ENCODE measurements at regions not wholly inside any gene's neighbourhood (a gene's known extent, or its start where the extent isn't known, plus 50 kb on each side); places are given as distances from the start of the nearest gene placed in this dataset.

DNA sequence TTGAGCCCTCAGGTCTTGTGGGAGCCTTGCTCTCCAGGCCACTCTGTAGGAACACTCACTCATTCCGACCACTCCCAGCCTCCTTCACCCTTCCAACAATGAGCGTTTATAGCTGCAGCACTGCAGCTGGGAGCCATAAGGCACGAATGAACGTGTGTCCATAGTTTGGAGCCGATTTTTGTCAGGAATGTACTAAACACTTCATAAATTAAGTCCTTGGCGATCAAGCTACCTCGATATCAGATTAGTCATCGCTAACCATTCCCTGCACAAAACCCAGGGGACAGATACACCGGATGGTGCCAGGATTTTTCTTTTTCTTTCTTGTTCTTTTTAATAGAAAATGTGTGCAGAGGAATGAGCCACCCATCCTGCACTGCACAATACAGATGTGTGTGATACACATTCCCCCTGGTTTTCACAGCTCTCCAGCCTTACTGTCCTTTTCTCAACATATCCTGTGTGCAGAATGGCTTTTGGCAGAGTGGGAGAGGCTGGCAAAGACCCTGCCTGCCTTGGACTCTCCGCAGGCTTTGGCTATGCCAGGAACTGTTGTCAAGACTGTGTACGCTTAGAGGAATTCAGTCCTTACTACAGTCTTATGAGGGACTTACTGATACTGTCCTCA, 68.4 kb upstream of the ELAC2 start:
- Histone ChIP-seq H2AK5ac (ENCODE audit: insufficient read length, low read length) (no peak overlapping the region), H2BK120ac (ENCODE audit: low read depth, low read length, poor library complexity, severe bottlenecking) (no peak overlapping the region), H4K20me1 (ENCODE audit: control insufficient read depth, insufficient read depth, insufficient read length) (no peaks in the 10 kb centered on the region), H2AFZ (ENCODE audit: low read length) (no peak overlapping the region), H3K4me1 (ENCODE audit: insufficient read depth, low read length) (no peaks in the 10 kb centered on the region), H3K4me2 (ENCODE audit: insufficient read depth, insufficient read length, low read length) (no peak overlapping the region), H4K5ac (ENCODE audit: insufficient read length, low read depth, low read length) (no peak overlapping the region), H2BK12ac (ENCODE audit: insufficient read length, low read depth, low read length) (no peak overlapping the region), H2BK5ac (ENCODE audit: insufficient read length, low read length) (no peak overlapping the region), H4K8ac (replicated peaks; ENCODE audit: insufficient read length, low read depth, low read length) (no peak overlapping the region), H2BK15ac (ENCODE audit: low read depth, low read length) (no peak overlapping the region), H3K23ac (ENCODE audit: insufficient read length, low read depth, low read length) (no peak overlapping the region), H4K91ac (ENCODE audit: insufficient read length, low read depth, low read length) (no peak overlapping the region), H3T11ph (ENCODE audit: low read length) (no peak overlapping the region), H2BK20ac (ENCODE audit: low read depth, low read length, poor library complexity, severe bottlenecking) (no peak overlapping the region), H3K79me2 (ENCODE audit: insufficient read depth, low read length) (no peaks in the 10 kb centered on the region), H3K23me2 (ENCODE audit: insufficient read length, low read depth, low read length, poor library complexity, severe bottlenecking) (no peaks in the 10 kb centered on the region), H3K14ac (ENCODE audit: insufficient read depth, low read length) (no peak overlapping the region; the same call in 1 of the 2 replicates), H3K79me1 (ENCODE audit: insufficient read depth, low read depth, low read length, poor library complexity, severe bottlenecking) (no peaks in the 10 kb centered on the region), H3K27ac (ENCODE audit: insufficient read length, low read depth, low read length) (no peak overlapping the region), H3K56ac (ENCODE audit: insufficient read length, low read depth, low read length) (no peak overlapping the region), H3K4ac (ENCODE audit: low read depth, low read length) (no peak overlapping the region), H3K27me3 (ENCODE audit: insufficient read depth, low read length) (no peaks in the 10 kb centered on the region), H3K18ac (ENCODE audit: insufficient read length, low read depth, low read length) (no peak overlapping the region), H3K9me3 (ENCODE audit: control insufficient read depth, low read depth, low read length) (no peaks in the 10 kb centered on the region), H3K9ac (ENCODE audit: extremely low read depth, insufficient read length, low read length) (no peak overlapping the region)
- TF ChIP-seq, protein P1, sequence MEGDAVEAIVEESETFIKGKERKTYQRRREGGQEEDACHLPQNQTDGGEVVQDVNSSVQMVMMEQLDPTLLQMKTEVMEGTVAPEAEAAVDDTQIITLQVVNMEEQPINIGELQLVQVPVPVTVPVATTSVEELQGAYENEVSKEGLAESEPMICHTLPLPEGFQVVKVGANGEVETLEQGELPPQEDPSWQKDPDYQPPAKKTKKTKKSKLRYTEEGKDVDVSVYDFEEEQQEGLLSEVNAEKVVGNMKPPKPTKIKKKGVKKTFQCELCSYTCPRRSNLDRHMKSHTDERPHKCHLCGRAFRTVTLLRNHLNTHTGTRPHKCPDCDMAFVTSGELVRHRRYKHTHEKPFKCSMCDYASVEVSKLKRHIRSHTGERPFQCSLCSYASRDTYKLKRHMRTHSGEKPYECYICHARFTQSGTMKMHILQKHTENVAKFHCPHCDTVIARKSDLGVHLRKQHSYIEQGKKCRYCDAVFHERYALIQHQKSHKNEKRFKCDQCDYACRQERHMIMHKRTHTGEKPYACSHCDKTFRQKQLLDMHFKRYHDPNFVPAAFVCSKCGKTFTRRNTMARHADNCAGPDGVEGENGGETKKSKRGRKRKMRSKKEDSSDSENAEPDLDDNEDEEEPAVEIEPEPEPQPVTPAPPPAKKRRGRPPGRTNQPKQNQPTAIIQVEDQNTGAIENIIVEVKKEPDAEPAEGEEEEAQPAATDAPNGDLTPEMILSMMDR (conservative IDR thresholded peaks at IDR 0.05): no peak
- Mint-ChIP-seq H3K4me3 (no peak overlapping the region), H3K27me3 (ENCODE audit: low read depth) (peaks cover 2% of the 10 kb centered on the region; the same call in 1 of the 2 replicates), H3K27ac (no peak overlapping the region), H3K9me3 (peaks cover 0 to 10% of the 10 kb centered on the region in 2 experiments; a peak in 4 of 5 replicates), H3K36me3 (ENCODE audit: insufficient read depth in 1 of 3, low read depth in 3 of 3) (peaks cover 0 to 4% (median 0%) of the 10 kb centered on the region in 3 experiments; a peak in 3 of 7 replicates), H3K4me1 (0 out of 4 replicates have a peak, but pooled peaks cover 0 to 2% of the 10 kb centered on the region in 2 experiments)
- DNase-seq: no peak
- no CpG with 5 or more reads among the region's 11 CpGs for WGBS (ENCODE audit: extremely low coverage, insufficient read length, low lambda C conversion rate)

Measured in H9 (cell line).